GM12872 (cell line): ENCODE measurements at regions not wholly inside any gene's neighbourhood (a gene's known extent, or its start where the extent isn't known, plus 50 kb on each side); places are given as distances from the start of the nearest gene placed in this dataset.

Source experiments
- CTCF ChIP-seq: IDR thresholded peaks from 3 replicates; pipeline ENCODE4 v1.5.1; 2011; ENCODE audit warnings: low read depth, mild to moderate bottlenecking, low read length, moderate library complexity; ENCODE audit not compliant: insufficient read depth

- no peak for TF ChIP-seq CTCF
Observed at GRCh38 chr5:167936944-167937634, 354.4 kb upstream of the WWC1 start.

- no peak for TF ChIP-seq CTCF
Observed at GRCh38 chr5:167937635-167937998, 353.8 kb upstream of the WWC1 start.

- no peak for TF ChIP-seq CTCF
Observed at GRCh38 chr5:167939686-167940085, 351.8 kb upstream of the WWC1 start.

GRCh38 chr5:167940911-167941310, 350.5 kb upstream of the WWC1 start:
- no peak for TF ChIP-seq CTCF

- TF ChIP-seq CTCF, result no peak
Observed at GRCh38 chr5:167943343-167943742, 348.1 kb upstream of the WWC1 start.

GRCh38 chr5:167944121-167944852, 347.2 kb upstream of the WWC1 start:
- no peak for TF ChIP-seq CTCF

GRCh38 chr5:167945542-167946384, 345.7 kb upstream of the WWC1 start:
- TF ChIP-seq CTCF, result no peak
